H1 (cell line): ENCODE measurements at regions not wholly inside any gene's neighbourhood (a gene's known extent, or its start where the extent isn't known, plus 50 kb on each side); places are given as distances from the start of the nearest gene placed in this dataset.

Experiments used
- FOSL1 ChIP-seq: IDR thresholded peaks from 2 replicates; pipeline ENCODE4 v1.6.1; 2011; ENCODE audit warnings: mild to moderate bottlenecking, low read depth, low read length, moderate library complexity; ENCODE audit not compliant: insufficient read depth
- POU5F1 ChIP-seq: IDR thresholded peaks from 2 replicates; pipeline ENCODE4 v1.6.1; 2011; ENCODE audit warnings: low read depth, mild to moderate bottlenecking, low read length, moderate library complexity
- SUZ12 ChIP-seq: fragments of 200-600 bp; sonication (generic); IDR thresholded peaks from 2 replicates; pipeline ENCODE4 v1.6.1; 2012; ENCODE audit warnings: mild to moderate bottlenecking, inconsistent platforms, low read length, moderate library complexity, mixed read lengths
- TF ChIP-seq, protein P1 (sequence below), 3 experiments: IDR thresholded peaks; 1 replicate in 2 of 3; 2 replicates in 1 of 3; pipeline versions ENCODE4 v1.5.1 to v1.6.1; 2011; ENCODE audit warnings: low read length in 3 of 3, mild to moderate bottlenecking in 3 of 3, inconsistent platforms in 2 of 3, low read depth in 1 of 3, moderate library complexity in 1 of 3; ENCODE audit not compliant: insufficient read depth in 1 of 3; ENCODE audit errors: control extremely low read depth in 1 of 3

DNA sequence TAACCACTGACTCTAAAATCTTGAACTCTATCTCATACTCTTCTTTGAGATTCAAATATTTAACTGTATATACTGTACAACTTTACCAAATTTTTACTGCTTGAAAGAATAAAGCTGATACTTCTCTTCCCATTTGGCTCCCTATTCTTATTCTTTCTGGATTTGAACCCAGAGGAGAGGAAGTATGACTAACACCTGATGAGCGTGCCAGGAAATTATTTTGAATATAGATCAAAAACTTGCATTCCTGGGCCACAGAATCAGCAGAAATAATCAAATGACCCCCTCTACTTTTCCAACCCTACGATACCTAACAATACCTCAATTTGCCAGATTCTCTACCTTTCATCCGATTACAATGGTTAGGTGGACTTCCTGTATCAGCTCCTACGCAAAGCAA, 285.8 kb downstream of the ISL1 start (continued):
- TF ChIP-seq, protein P1, sequence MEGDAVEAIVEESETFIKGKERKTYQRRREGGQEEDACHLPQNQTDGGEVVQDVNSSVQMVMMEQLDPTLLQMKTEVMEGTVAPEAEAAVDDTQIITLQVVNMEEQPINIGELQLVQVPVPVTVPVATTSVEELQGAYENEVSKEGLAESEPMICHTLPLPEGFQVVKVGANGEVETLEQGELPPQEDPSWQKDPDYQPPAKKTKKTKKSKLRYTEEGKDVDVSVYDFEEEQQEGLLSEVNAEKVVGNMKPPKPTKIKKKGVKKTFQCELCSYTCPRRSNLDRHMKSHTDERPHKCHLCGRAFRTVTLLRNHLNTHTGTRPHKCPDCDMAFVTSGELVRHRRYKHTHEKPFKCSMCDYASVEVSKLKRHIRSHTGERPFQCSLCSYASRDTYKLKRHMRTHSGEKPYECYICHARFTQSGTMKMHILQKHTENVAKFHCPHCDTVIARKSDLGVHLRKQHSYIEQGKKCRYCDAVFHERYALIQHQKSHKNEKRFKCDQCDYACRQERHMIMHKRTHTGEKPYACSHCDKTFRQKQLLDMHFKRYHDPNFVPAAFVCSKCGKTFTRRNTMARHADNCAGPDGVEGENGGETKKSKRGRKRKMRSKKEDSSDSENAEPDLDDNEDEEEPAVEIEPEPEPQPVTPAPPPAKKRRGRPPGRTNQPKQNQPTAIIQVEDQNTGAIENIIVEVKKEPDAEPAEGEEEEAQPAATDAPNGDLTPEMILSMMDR (IDR thresholded peaks at IDR 0.05; ENCODE audit: control extremely low read depth in 1 of 3, insufficient read depth in 1 of 3, low read depth in 1 of 3, low read length in 3 of 3) = no peak
- TF ChIP-seq POU5F1 (no peak), FOSL1 (no peak), SUZ12 (no peak)
